CD4-positive, alpha-beta T cell treated with Interleukin-4 for 1 hour (primary cell): ENCODE measurements at regions not wholly inside any gene's neighbourhood (a gene's known extent, or its start where the extent isn't known, plus 50 kb on each side); places are given as distances from the start of the nearest gene placed in this dataset.
"Not testable (repeated sequence)": the region's sequence is repeated elsewhere in the genome, so short reads cannot be mapped to it uniquely, and the experiment has no call there.

Experiments used
- DNase-seq, 2 donors: peaks; one replicate each; pipeline ENCODE4 v3.0.0-alpha.2; 2020 to 2022

DNA sequence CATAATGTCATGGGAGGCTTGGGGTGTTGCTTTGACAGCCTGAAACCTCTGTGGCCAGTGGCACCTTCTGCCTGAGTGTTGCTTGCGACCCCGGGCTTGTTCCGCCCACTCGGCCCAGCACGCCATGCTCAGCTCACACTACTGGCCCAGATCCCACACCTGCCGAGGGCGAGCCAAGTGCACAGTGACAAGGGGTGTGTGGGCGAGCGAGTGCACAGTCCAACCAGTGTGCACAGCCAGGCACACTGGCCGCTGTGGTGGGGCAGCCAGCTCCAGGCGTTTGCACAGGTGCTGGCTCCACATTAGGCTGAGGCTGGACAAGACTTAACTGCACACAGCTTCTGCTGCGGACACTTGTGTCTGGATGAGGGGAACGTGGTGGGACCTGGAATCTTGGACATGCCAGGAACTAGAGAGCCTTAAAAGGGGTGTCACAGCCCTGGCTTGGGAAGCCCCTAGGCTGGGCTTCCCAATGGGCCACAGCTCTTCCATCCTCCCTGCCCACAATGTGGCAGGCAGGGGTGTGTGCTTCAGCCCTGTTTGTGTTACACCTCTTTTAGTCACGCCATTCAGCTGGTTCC is 609.2 kb upstream of the FOXG1 start:
- DNase-seq: no peak

DNA sequence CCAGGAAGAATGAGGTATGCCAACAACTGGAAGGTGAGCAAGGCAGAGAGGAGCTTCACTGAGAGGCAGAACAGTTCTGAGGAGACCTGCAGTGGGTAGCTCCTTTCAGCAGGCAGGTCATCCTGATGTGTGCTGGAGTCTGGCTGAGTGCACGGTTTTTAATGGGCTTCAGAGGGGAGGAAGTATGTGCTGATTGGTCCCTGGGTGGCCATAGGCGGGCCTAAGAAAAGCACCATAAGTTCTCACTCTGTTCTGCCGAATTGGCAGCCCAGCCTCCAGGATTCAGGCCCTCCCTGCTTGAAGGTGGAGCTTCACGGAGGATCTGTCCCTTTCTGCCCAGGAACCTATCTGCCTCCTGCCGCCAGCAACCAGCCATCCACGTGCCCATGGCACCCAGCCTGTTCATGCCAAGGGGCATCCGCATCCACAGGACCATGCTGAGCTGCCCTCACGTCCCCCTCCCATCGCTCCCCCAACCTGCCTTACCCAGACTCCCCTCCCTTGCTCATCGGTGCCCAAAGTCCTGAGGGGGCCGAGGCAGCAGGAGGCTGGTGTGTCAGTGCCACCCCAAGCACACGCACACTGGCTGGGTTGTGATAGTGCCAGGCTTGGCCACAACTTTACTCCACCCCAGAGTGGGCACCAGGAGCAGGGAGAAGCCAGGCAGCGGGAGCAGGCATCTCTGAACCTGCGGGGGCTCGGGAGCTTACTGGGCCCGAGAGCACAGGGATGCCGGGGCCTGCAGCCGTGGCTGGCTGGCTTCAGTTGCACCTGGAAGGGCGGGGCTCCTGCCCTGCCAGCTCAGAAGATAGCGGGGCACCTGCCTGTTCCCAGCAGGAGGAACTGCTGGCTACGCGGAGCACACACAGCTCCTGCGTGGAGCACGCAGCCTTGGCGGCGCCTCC is 608.4 kb upstream of the FOXG1 start:
- DNase-seq: no peak

DNA sequence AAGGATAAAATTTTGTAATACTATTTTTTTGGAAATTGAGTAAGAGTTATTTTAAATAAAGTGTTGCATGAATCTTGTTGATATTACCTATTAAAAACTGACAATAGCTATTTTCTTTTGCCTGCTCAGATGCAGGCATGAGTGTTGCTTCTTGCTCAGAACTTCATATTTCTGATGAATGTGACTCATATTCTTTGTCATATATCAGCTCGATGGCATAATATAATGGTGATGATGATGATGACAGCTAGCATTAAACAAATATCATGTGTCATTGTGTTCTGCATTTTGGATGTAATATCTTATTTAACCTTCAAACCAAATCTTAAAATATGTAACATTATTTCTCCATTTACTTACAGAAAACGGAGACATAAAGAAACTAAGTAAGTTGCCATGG is 605.5 kb upstream of the FOXG1 start:
- DNase-seq: no peak

DNA sequence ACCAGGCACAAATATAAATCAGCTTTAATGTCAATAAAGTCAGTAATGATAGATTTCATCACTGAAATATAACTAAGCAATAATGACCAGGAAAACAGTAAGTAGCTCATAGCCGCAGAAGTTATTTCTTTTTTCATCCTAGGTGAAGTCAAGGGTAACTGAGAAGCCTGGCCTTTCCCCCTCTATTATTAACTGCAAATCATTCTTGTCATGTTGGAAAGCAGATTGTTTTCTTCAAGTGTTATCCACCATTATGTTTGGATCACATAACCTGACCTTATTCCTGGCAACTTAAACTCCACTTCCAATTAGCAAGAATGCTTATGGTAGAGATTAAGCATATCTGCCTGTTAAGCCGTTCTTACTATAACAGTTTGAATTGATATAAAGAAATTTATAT is 603.4 kb upstream of the FOXG1 start:
- no peak for DNase-seq

DNA sequence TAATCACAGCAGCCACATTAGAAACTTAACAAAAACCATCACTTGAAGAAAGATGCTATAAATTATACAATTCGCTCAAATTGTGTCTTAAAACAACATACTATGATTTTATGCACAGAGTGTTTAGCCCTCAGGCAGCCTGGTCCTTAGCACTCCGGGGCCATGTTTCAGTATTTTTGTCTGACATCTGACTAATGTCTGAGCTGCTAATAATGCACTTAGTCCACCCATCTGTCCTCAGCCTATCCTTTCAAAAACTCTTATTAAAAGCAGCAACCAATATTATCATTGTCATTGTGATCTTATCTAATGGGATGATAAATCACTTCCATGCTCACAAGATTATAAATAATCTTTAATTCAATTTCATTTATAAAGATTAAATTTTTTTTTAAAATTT is 602.7 kb upstream of the FOXG1 start:
- DNase-seq: no peak

DNA sequence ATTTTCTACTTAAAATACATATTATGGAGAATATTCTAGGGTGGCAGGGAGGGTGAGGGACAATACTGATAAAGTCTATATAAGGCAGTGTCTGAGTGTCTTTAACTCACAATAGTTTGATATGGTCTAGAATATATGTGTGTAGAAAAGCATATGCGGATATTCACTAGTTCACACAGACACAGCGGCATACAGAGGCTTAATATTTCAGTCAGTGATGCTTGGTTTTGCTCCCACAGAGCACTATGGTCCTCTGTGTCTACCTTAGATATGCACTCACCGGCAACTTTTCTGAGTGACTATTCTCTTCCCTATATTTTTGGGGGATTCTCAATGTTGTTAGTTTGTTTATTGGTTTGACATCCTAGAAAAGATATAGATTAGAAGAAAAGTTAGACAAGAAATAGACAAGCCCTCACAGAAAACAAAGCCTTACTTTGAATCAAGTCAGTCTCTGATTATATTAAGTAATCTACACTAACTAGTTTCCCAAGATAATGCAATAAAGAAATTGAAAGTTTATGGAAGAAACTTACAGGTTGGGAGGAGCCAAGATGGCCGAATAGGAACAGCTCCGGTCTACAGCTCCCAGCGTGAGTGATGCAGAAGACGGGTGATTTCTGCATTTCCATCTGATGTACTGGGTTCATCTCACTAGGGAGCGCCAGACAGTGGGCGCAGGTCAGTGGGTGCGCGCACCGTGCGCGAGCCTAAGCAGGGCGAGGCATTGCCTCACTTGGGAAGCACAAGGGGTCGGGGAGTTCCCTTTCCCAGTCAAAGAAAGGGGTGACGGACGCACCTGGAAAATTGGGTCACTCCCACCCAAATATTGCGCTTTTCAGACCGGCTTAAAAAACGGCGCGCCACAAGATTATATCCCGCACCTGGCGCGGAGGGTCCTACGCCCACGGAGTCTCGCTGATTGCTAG is 578.4 kb upstream of the FOXG1 start:
- DNase-seq: not testable (repeated sequence)

DNA sequence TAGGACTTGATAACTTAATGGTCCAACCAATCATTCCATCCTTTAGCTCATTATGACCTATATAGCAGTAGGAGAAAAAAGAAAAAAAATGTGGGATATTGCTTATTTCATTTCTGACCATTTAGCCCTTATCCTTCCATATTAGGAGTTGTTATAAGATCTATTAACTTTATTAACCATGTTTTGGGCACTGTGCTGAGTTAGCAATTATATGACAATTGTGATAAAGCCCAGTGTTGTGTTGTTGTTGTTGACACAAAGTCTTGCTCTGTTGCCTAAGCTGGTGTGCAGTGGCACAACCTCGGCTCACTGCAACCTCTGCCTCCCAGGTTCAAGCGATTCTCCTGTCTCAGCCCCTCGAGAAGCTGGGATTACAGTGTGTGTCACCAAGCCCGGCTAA is 569.7 kb upstream of the FOXG1 start:
- DNase-seq: no peak

DNA sequence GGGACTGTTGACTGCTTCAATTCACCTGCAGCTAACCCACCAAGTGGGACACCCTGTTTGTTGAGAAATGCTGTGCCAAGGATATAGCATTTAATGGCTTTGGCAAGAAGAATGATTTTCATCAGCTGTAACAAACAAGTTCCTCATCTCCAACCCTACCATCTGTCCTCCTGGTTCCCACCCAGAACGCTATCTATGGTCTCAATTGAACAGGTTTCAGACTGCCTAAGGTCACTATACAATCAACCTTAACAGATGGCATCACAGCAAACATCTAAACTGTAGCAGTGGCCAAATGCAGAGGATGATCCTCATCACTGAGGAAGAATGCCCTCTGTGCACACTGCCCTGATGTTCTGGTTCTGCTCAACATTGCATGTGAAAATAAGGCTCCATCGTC is 546.2 kb upstream of the FOXG1 start:
- DNase-seq: no peak

DNA sequence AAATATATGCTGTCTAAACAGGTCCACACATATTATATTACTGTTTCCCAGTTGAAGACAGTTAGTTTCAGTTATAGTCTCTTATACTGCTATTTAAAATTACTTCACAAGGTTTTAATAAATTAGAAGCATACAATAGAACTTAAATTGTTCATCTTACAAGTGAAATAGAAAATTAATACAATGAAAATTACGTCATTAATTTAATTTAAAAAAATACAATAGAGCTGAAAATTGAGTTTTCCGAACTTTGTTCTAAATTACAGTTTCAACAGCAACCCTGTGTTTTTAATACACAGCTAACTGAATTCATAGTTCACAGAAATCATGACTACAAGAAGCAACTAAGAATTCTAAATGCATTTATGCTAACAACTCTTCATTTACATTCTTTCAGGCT is 525.7 kb upstream of the FOXG1 start:
- no peak for DNase-seq

DNA sequence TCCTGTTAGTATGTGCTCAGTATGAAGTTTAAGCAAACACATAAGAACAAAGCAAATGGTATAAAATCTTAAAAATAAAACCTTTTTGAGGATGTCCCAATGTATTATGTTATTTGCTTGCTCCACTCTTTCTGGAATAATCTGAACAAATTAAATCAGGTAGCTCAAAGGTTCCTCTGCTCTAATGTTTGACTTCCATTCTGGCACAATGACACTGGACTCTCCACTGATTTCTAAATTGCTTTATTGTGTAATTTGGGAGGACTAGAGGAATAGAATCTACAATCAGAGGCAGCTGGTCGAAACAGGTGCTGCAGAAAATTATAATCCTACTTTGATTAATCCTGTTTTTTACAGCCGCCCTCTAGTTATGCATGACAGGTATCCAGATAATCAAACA is 523.7 kb upstream of the FOXG1 start:
- DNase-seq: no peak

DNA sequence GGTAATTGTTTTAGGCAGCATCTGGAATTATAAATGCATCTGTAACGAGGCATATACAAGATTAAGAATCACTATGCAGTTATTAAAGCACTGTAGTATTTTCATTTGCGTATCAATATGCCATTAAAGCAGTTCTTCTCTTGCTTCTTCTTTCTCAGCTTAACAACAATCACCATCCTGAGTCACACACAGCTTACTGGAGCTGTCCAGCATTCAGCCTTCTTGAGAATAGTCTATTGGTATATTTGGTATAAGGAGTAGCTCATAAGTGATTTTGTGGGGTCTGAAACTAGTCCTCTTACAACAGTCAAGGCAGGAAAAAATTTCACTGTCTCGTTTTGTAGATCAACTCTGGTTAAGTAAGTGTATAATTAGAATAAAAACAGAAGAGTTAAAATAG is 523.0 kb upstream of the FOXG1 start:
- no peak for DNase-seq

DNA sequence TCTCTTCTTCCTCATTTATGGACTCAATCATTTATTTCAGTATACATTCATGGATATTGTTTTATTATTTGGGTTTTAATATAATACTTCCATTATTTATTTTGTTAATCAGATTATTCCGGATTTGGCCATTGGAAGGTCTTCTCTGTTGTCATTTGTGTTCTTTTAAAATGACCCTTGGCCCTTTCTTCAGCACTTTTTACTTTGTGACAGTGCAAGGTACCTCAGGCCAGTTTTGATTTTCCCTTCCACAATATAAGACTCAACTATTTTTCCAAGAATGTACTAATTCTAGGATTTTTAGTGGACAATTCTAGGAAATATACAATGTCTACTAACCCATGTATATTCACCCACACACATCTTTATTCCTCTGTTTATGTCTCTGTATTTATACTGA is 521.4 kb upstream of the FOXG1 start:
- DNase-seq: no peak

DNA sequence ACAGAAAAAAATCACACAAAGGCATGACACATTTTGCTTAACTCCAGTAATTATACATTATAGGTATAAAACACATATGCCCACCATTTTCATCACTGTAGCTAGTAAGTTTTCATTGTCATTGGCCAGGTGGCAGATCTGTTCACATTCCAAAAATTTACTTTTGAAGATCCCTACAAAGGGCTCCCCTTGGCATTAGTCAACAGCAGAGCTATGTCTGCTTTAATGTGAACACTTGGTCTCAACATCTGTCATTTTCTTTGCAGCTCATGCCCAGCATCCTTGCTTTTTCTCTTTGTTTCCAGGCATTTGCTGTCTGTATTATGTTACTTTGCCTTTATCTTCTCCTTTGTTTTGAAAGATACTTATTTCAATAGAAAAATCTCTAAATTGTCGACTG is 519.1 kb upstream of the FOXG1 start:
- no peak for DNase-seq

DNA sequence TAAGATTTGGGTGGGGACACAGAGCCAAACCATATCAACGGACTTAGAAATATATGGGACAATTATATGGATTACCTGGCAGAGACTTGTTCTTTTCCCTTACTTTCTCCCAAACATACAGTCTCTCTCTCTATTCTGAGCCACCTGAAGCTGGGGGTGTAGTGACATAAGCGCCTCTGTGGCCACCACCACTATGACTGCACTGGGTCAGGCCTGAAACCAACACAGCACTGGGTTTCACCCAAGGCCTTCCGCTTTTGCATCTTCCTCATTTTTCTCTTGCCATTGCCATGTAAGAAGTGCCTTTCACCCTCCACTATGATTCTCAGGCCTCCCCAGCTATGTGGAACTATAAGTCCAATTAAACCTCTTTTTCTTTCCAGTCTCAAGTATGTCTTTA is 514.5 kb upstream of the FOXG1 start:
- not testable (repeated sequence) for DNase-seq

DNA sequence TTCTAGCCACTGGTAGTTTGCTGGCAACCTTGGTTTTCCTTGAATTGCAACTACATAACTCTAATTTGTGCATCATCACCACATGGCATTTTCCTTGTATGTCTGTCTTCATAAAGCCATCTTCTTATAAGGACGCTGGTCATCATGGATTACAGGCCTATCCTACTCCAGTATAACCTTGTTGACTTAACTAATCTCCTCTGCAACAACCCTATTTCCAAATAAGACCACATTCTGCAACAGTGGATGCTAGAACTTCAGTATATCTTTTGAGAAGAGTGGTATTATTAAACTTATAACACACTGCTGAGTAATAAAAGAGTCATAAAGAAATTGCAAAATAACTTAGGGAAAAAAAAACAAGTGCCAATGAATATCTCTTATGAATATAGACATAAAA is 511.8 kb upstream of the FOXG1 start:
- DNase-seq: no peak

DNA sequence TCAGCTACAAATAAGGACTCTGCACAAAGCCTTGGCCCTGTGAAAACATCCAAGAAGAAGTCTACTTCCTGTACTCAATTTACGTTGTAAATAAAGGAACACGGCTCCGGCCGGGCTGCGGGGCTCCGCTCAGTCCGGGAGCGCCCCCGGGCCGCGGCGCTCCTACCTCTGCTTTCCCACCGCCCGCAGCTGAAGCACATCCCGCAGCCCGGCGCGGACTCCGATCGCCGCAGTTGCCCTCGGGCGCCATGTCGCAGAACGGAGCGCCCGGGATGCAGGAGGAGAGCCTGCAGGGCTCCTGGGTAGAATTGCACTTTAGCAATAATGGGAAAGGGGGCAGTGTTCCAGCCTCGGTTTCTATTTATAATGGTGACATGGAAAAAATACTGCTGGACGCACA is 502.3 kb upstream of the FOXG1 start:
- DNase-seq: no peak

DNA sequence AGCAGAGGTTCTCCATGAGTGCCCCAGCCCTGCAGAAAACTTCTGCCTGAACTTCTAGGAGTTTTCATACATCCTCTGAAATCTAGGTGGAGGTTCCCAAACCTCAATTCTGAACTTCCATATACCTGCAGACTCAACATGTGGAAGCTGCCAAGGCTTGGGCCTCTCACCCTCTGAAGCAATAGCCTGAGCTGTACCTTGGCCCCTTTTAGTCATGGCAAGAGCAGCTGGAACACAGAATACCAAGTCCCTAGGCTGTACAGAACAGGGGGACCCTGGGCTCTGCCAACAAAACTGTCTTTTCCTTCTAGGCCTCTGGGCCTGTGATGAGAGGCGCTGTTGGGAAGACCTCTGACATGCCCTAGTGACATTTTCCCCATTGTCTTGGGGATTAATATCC is 494.3 kb upstream of the FOXG1 start:
- DNase-seq: no peak

DNA sequence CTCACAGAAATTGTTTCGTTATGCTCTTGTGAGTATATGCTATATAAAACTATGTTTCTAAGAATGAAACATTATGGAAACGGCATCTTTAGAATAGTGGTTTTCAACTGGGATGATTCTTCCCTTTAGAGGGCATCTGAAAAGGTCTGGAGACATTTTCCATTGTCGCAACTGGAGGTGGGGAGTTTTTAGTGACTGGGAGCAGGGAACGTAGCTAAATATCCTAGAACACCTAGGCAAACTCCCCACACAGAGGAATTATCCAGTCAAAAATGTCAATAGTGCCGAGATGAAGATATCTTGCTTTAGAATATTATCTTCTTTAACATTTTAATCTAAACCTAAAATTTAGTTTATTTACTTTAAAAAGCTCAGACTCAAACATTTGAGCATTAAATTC is 486.1 kb upstream of the FOXG1 start:
- no peak for DNase-seq

DNA sequence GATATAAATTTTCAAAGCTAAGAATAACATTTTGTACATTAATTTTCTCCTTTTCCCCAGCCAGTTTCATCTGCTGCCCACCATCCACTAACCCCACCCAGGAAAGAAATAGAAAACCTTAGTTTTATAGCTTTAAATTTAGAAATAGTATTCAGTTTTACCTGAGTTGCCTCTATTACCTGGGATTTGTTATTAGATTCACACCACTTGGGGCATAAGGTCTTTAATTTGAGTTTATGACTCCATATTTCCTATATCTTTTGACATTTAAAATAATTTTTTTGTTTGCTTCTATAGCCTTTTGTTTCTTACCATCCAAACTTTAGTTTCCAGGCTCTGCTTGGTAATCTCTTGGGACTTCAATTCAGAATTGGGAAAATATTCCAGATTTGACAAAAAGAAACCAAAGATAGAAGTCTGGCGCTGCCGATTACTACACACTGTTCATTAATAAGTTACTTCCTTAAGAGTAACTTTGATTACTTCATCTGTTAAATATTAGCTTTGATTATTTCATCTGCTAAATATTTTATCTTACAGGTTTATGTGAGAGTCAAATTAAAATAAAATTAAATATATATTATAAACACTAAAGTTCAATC is 485.5 kb upstream of the FOXG1 start:
- DNase-seq: no peak

DNA sequence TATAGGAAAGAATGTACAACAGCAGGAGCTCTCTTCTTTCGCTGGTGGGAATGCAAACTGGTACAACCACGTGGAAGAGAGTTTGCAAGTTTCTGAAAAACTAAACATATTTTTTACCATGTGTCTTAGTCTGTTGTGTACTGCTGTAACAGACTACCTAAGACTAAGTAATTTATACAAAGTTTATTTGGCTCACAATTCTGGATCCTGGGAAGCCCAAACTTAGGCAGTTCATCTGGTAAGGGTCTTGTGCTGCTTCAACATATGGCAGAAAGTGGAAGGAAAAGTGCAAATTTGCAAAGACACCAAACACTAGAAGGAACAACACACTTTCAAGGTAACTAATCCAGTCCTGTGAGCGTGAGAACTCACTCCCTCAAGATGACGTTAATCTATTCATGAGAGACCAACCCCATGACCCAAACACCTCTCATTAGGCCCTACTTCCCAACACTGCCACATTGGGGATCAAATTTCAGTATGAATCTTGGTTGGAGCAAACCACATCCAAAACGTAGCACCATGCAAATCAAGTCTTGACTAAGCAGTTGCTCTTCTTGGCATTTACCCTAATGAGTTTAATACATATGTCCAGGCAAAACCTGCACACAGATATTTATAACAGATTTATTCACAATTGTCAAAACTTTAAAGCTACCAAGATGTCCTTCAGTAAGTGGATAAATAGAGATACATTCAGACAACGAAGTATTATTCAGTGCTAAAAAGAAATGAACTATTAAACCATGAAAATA is 481.9 kb upstream of the FOXG1 start:
- no peak for DNase-seq

DNA sequence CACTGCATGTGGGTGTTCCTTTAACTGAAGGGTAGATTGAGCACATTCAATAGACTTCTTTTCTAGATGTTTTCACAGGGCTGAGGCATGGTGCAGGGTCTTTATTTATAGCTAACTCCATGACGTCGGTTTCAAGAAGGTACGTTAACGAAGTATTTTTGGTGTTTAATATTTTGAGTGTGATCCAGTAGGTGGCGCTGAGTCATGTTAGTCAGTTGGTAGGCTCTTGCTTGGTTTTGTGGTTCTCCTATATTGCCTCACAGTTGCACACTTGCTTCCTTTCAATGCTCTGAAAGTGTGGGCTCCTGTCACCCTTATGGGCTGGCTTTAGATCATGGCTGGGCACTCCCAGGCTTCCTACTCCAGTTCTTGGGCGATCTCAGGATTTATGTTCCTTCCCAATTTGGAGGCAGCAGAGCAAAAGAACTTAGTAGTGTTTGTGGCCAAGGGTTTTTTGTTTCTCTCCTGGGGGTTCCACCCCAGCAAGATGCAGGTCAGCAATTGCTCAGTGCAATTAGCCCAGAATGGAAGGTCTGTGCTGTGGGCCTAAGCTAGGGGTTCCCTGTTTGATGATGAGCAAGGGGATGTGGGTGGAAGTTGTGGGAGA is 471.6 kb upstream of the FOXG1 start:
- DNase-seq: no peak

DNA sequence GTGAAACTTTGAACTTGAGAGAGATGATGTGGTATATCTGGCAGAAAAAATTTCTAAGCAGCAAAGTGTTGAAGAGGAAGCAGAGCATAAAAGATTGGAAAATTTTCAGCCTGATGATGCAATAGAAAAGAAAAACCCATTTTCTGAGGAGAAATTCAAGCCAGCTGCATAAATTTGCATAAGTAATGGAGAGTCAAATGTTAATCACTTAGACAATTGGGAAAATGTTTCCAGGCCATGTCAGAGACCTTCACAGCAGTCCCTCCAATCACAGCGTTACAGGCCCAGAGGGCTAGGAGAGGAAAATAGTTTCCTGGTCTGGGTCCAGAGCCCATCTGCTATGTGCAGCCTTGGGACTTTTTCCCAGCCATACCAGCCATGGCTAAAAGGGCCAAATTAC is 469.0 kb upstream of the FOXG1 start:
- DNase-seq: no peak
